ENCODE measurements at regions not wholly inside any gene's neighbourhood (a gene's known extent, or its start where the extent isn't known, plus 50 kb on each side); places are given as distances from the start of the nearest gene placed in this dataset.

GRCh38 chr12:11540156-11540555 lies 109.3 kb upstream of the ETV6 start:
- H3K27me3 ChIP-seq: no peaks in the 10 kb centered on the region
- no peaks in the 10 kb centered on the region for H3K36me3 ChIP-seq
- no peaks in the 10 kb centered on the region for H3K9me3 ChIP-seq
- H3K27ac ChIP-seq: no peak overlapping the region
- 74 to 83% (median 76%) methylated on average over 2 of the region's 2 CpGs for WGBS, 3 donors
- TF ChIP-seq EP300 (IDR thresholded peaks at IDR 0.05) (no peak), POLR2A (IDR thresholded peaks at IDR 0.05) (no peak), CTCF (IDR thresholded peaks at IDR 0.05) (no peak)
- peaks cover 4% of the 10 kb centered on the region for H3K4me1 ChIP-seq (ENCODE audit: insufficient read depth)
- no peak overlapping the region for H3K4me3 ChIP-seq
- intact Hi-C loops (cut with DNase I): no loop called here
- DNase-seq: no peak

- TF ChIP-seq POLR2A (IDR thresholded peaks at IDR 0.05) (no peak), CTCF (IDR thresholded peaks at IDR 0.05) (no peak), EP300 (IDR thresholded peaks at IDR 0.05) (no peak)
- intact Hi-C loops (cut with DNase I): no loop called here
- no peaks in the 10 kb centered on the region for H3K27me3 ChIP-seq
- WGBS, 3 donors: 66 to 74% (median 69%) methylated on average over 9 of the region's 9 CpGs
- H3K4me3 ChIP-seq: no peak overlapping the region
- peaks cover 4% of the 10 kb centered on the region for H3K4me1 ChIP-seq (ENCODE audit: insufficient read depth)
- no peaks in the 10 kb centered on the region for H3K36me3 ChIP-seq
- no peaks in the 10 kb centered on the region for H3K9me3 ChIP-seq
- DNase-seq: no peak
- no peak overlapping the region for H3K27ac ChIP-seq
Observed at GRCh38 chr12:11540615-11541310, 108.7 kb upstream of the ETV6 start.

- no peak overlapping the region for H3K4me3 ChIP-seq
- H3K9me3 ChIP-seq: no peaks in the 10 kb centered on the region
- no peaks in the 10 kb centered on the region for H3K36me3 ChIP-seq
- H3K27me3 ChIP-seq: no peaks in the 10 kb centered on the region
- H3K27ac ChIP-seq: no peak overlapping the region
- TF ChIP-seq CTCF (IDR thresholded peaks at IDR 0.05) (no peak), EP300 (IDR thresholded peaks at IDR 0.05) (no peak)
- H3K4me1 ChIP-seq (ENCODE audit: insufficient read depth): peaks cover 4% of the 10 kb centered on the region
- intact Hi-C loops (cut with DNase I): no loop called here
- DNase-seq: no peak
- WGBS, 3 donors: 64 to 74% (median 71%) methylated on average over 3 of the region's 3 CpGs
Observed at GRCh38 chr12:11542599-11542998, 106.9 kb upstream of the ETV6 start.

- Histone ChIP-seq H3K4me1 (ENCODE audit: insufficient read depth) (peaks cover 4% of the 10 kb centered on the region), H3K27ac (no peak overlapping the region), H3K27me3 (no peaks in the 10 kb centered on the region), H3K36me3 (no peaks in the 10 kb centered on the region), H3K4me3 (no peak overlapping the region), H3K9me3 (no peaks in the 10 kb centered on the region)
- no peak for DNase-seq
- 42 to 48% (median 44%) methylated on average over 7 of the region's 7 CpGs for WGBS, 3 donors
- intact Hi-C loops (cut with DNase I): no loop called here
- TF ChIP-seq POLR2A (IDR thresholded peaks at IDR 0.05) (no peak), EP300 (IDR thresholded peaks at IDR 0.05) (no peak), CTCF (IDR thresholded peaks at IDR 0.05) (no peak)
Observed at GRCh38 chr12:11543457-11544158, 105.9 kb upstream of the ETV6 start.

Measured in ovary (tissue), 7 donors.